ENCODE measurements at regions not wholly inside any gene's neighbourhood (a gene's known extent, or its start where the extent isn't known, plus 50 kb on each side); places are given as distances from the start of the nearest gene placed in this dataset.
"Not testable (repeated sequence)": the region's sequence is repeated elsewhere in the genome, so short reads cannot be mapped to it uniquely, and the experiment has no call there.

- not testable (repeated sequence) for TF ChIP-seq EZH2 (IDR thresholded peaks at IDR 0.05); FOXP2 (optimal IDR thresholded peaks at IDR 0.05; ENCODE audit: control extremely low read depth, extremely low read length, insufficient read depth); POLR2AphosphoS5 (IDR thresholded peaks at IDR 0.05; ENCODE audit: borderline replicate concordance, low read depth, low read length)
These were observed 182.4 kb upstream of the SMLR1 start for GRCh38 chr6:130644769-130645168.
